IMR-90 (cell line): ENCODE measurements at regions not wholly inside any gene's neighbourhood (a gene's known extent, or its start where the extent isn't known, plus 50 kb on each side); places are given as distances from the start of the nearest gene placed in this dataset.

Experiments
- ATAC-seq: fragments of 200-7000 bp; cut with Tn5 transposase; 2 replicates; pipeline ENCODE4 v1.9.1; 2020; ENCODE audit warnings: low read depth, mild to moderate bottlenecking, moderate library complexity
- BruUV-seq: library from RNA; stranded (reverse); fragments of 400-500 nt; replicated peaks from 2 replicates; lab custom pipeline; 2021; lab: Mats Ljungman, UMichigan
- CTCF ChIA-PET: fragments of 300-600 bp; formaldehyde crosslinking; extraction: SDS; loops from one replicate; lab custom pipeline; 2021; ENCODE audit warnings: antibody characterized with exemption; lab: Yijun Ruan, JAX
- POLR2A ChIA-PET: fragments of 300-600 bp; sonication (Branson Sonifier 250); formaldehyde crosslinking; loops from one replicate; lab custom pipeline; 2022; ENCODE audit warnings: antibody characterized with exemption; ENCODE audit not compliant: unreplicated experiment; lab: Charles Lee
- DNase-seq: peaks from one replicate; pipeline ENCODE4 v3.0.0; 2013
- H2AFZ ChIP-seq: replicated peaks from 2 replicates; pipeline ENCODE3; 2013; ENCODE audit warnings: low read length, mild to moderate bottlenecking; ENCODE audit not compliant: poor library complexity
- H2AK5ac ChIP-seq: 2 replicates; pipeline ENCODE4 v1.6.1; 2013; ENCODE audit warnings: low read depth, low read length, inconsistent platforms
- H2AK9ac ChIP-seq: replicated peaks from 2 replicates; pipeline ENCODE3; 2013; ENCODE audit warnings: mild to moderate bottlenecking, low read depth, low read length, moderate library complexity; ENCODE audit not compliant: poor library complexity
- H2BK120ac ChIP-seq: 2 replicates; pipeline ENCODE4 v1.6.1; 2013; ENCODE audit warnings: low read depth, low read length, inconsistent platforms
- H2BK15ac ChIP-seq: 3 replicates; pipeline ENCODE4 v1.6.1; 2013; ENCODE audit warnings: low read depth, low read length, inconsistent platforms
- H2BK20ac ChIP-seq: 2 replicates; pipeline ENCODE4 v1.6.1; 2013; ENCODE audit warnings: low read depth, mild to moderate bottlenecking, inconsistent platforms, low read length, moderate library complexity
- H2BK5ac ChIP-seq: 2 replicates; pipeline ENCODE4 v1.6.1; 2013; ENCODE audit warnings: mild to moderate bottlenecking, low read depth, low read length, inconsistent platforms; ENCODE audit not compliant: poor library complexity, severe bottlenecking
- H3K14ac ChIP-seq: replicated peaks from 2 replicates; pipeline ENCODE4 v1.6.1; 2013; ENCODE audit warnings: low read depth, low read length, inconsistent platforms
- H3K18ac ChIP-seq: 2 replicates; pipeline ENCODE4 v1.6.1; 2013; ENCODE audit warnings: low read depth, low read length, control low read depth
- H3K23ac ChIP-seq: 2 replicates; pipeline ENCODE4 v1.6.1; 2013; ENCODE audit warnings: low read depth, low read length, inconsistent platforms
- H3K27ac ChIP-seq: 2 replicates; pipeline ENCODE4 v1.5.1; 2013; ENCODE audit warnings: mild to moderate bottlenecking, control low read depth, low read length; ENCODE audit not compliant: insufficient read depth
- H3K27me3 ChIP-seq: 2 replicates; pipeline ENCODE4 v1.6.1; 2013; ENCODE audit warnings: low read length; ENCODE audit not compliant: control insufficient read depth, insufficient read depth
- H3K36me3 ChIP-seq: 2 replicates; pipeline ENCODE4 v1.6.1; 2013; ENCODE audit warnings: low read length, mixed read lengths; ENCODE audit not compliant: control insufficient read depth, insufficient read depth
- H3K4ac ChIP-seq: 2 replicates; pipeline ENCODE4 v1.6.1; 2013; ENCODE audit warnings: low read depth, low read length, inconsistent platforms
- H3K4me1 ChIP-seq: 2 replicates; pipeline ENCODE4 v1.6.1; 2013; ENCODE audit warnings: low read length, mixed read lengths; ENCODE audit not compliant: control insufficient read depth, insufficient read depth
- H3K4me2 ChIP-seq: 2 replicates; pipeline ENCODE4 v1.6.1; 2013; ENCODE audit warnings: low read depth, mild to moderate bottlenecking, control low read depth, low read length, moderate library complexity
- H3K4me3 ChIP-seq: 2 replicates; pipeline ENCODE4 v1.5.1; 2013; ENCODE audit warnings: low read depth, mild to moderate bottlenecking, control low read depth, low read length, moderate library complexity; ENCODE audit not compliant: insufficient read depth
- H3K56ac ChIP-seq: 2 replicates; pipeline ENCODE4 v1.6.1; 2013; ENCODE audit warnings: low read length, inconsistent platforms; ENCODE audit not compliant: insufficient read depth; ENCODE audit errors: extremely low read depth
- H3K79me1 ChIP-seq, 2 experiments: 2 replicates each; pipeline ENCODE4 v1.6.1; 2013; ENCODE audit warnings: low read length in 2 of 2, inconsistent platforms in 1 of 2, low read depth in 1 of 2
- H3K9ac ChIP-seq: 2 replicates; pipeline ENCODE4 v1.6.1; 2013; ENCODE audit warnings: low read depth, low read length, control low read depth
- H3K9me1 ChIP-seq: 2 replicates; pipeline ENCODE4 v1.6.1; 2013; ENCODE audit warnings: low read length, inconsistent platforms; ENCODE audit not compliant: insufficient read depth
- H3K9me3 ChIP-seq: 2 replicates; pipeline ENCODE4 v1.6.1; 2013; ENCODE audit warnings: low read length; ENCODE audit not compliant: control insufficient read depth, insufficient read depth
- H4K20me1 ChIP-seq: 2 replicates; pipeline ENCODE4 v1.6.1; 2013; ENCODE audit warnings: low read length, inconsistent platforms; ENCODE audit not compliant: insufficient read depth
- H4K5ac ChIP-seq: 2 replicates; pipeline ENCODE4 v1.6.1; 2013; ENCODE audit warnings: mild to moderate bottlenecking, low read depth, low read length, control low read depth
- H4K8ac ChIP-seq, 2 experiments: 2 replicates each; pipeline ENCODE4 v1.6.1; 2013; ENCODE audit warnings: low read depth in 2 of 2, low read length in 2 of 2, control low read depth in 1 of 2, inconsistent platforms in 1 of 2
- H4K91ac ChIP-seq: 2 replicates; pipeline ENCODE4 v1.6.1; 2013; ENCODE audit warnings: low read depth, low read length, inconsistent platforms; ENCODE audit not compliant: insufficient read depth
- BHLHE40 ChIP-seq: fragments of 150-350 bp; IDR thresholded peaks from 2 replicates; pipeline ENCODE4 v1.6.1; 2016; ENCODE audit warnings: mild to moderate bottlenecking, low read depth, low read length
- CHD1 ChIP-seq: IDR thresholded peaks from 2 replicates; pipeline ENCODE4 v1.6.1; 2012; ENCODE audit warnings: low read depth, low read length, improper control_type of control experiment
- MAZ ChIP-seq: IDR thresholded peaks from 2 replicates; pipeline ENCODE4 v1.6.1; 2012; ENCODE audit warnings: low read depth, mild to moderate bottlenecking, low read length, improper control_type of control experiment, moderate library complexity, borderline replicate concordance
- NFE2L2 ChIP-seq: fragments of 150-350 bp; IDR thresholded peaks from 2 replicates; pipeline ENCODE4 v1.6.1; 2016; ENCODE audit warnings: low read depth, mild to moderate bottlenecking, low read length
- POLR2A ChIP-seq: IDR thresholded peaks from 2 replicates; pipeline ENCODE4 v1.6.1; 2012; ENCODE audit warnings: mild to moderate bottlenecking, low read depth, low read length
- RFX5 ChIP-seq: IDR thresholded peaks from 2 replicates; pipeline ENCODE4 v1.8.0; 2012; ENCODE audit warnings: low read depth, mild to moderate bottlenecking, low read length, moderate library complexity
- SMC3 ChIP-seq: fragments of 150-350 bp; IDR thresholded peaks from 2 replicates; pipeline ENCODE4 v1.6.1; 2016; ENCODE audit warnings: low read depth, mild to moderate bottlenecking, antibody characterized with exemption, low read length, moderate library complexity
- WGBS, 2 experiments: methylation state at CpG; one replicate each; pipeline versions ENCODE4 v1.1.5 to v1.1.7; 2013; ENCODE audit warnings: missing lambda C conversion rate in 2 of 2; ENCODE audit not compliant: insufficient read length in 1 of 2; ENCODE audit errors: extremely low coverage in 2 of 2; 5-methylcytosine and 5-hydroxymethylcytosine counted together
- dilution Hi-C: fragments of 300-500 bp; cut with HindIII; formaldehyde crosslinking; loops from one replicate; pipeline ENCODE4 v1.14.3; 2018; ENCODE audit warnings: low sequenced_read_pairs; ENCODE audit not compliant: unreplicated experiment
- in situ Hi-C: fragments of 300-500 bp; cut with MboI; formaldehyde crosslinking; loops from 3 replicates; pipeline ENCODE4 v1.14.3; 2019; ENCODE audit warnings: low sequenced_read_pairs, inconsistent platforms, mixed read lengths
- intact Hi-C: fragments of 100-400 bp; cut with micrococcal nuclease; formaldehyde crosslinking; loops from 2 replicates; pipeline ENCODE4 v1.10.0; 2022
- TF ChIP-seq, protein P1 (sequence below): fragments of 150-350 bp; IDR thresholded peaks from 2 replicates; pipeline ENCODE4 v1.6.1; 2017; ENCODE audit warnings: mild to moderate bottlenecking, antibody characterized with exemption, low read length, low read depth

DNA sequence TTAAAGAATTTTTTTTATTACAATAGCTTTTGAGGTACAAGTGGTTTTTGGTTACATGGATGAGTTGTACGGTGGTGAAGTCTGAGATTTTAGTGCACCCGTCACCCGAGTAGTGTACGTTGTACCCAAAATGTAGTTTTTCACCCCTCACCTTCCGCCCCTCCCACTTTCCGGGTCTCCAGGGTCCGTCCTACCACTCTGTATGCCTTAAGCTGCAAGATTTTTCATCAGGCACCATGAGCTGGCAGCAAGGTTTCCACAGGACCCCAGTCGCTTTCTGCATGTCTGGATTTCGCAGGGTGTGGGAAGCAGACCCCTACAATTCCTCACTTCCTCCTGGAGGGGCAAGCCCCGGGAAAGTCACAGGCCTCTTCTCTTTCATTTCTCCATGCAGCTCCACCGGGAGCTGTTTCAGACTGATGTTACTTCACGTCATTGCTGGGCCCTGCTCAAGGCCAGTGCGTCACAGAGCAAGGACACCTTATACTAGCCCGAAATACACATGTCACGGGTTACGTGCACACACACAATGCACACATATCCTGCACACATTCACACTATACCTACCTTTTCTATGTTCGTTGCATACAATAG is 179.1 kb downstream of the ZFP36L2 start:
- dilution Hi-C loops (no loop called here), intact Hi-C loops (no loop called here), in situ Hi-C loops (no loop called here)
- H4K91ac ChIP-seq = no peak overlapping the region; the same call in 1 of the 2 replicates
- H3K9me1 ChIP-seq = peaks cover 29% of the 10 kb centered on the region
- peak overlapping the region; percentile 33; the same call in 1 of the 3 replicates for H2BK15ac ChIP-seq
- no peak overlapping the region for H3K4me2 ChIP-seq
- H3K27me3 ChIP-seq = no peaks in the 10 kb centered on the region
- H3K79me1 ChIP-seq = 0 out of 4 replicates have a peak, but pooled peaks cover 0 to 3% of the 10 kb centered on the region in 2 experiments
- ATAC-seq = no peak
- H3K23ac ChIP-seq = no peak overlapping the region
- H2BK5ac ChIP-seq = no peak overlapping the region
- H2AK5ac ChIP-seq = peak overlapping the region; percentile 74; the same call in 1 of the 2 replicates
- H3K14ac ChIP-seq = peak overlapping the region; percentile 29; the same call in 1 of the 2 replicates
- no peak overlapping the region for H3K4me3 ChIP-seq
- H4K5ac ChIP-seq = peak overlapping the region; percentile 16; the same call in 1 of the 2 replicates
- peak overlapping the region; percentile 37; the same call in 1 of the 2 replicates for H2BK20ac ChIP-seq
- ChIA-PET POLR2A (no interaction called here), CTCF (interaction anchor here (0.7 kb wide), 1 partner anchor 23 kb away, joined by 4 read pairs; no protein-coding TSS in a partner anchor)
- peak overlapping the region; percentile 15; the same call in 1 of the 2 replicates for H3K27ac ChIP-seq
- no peaks in the 10 kb centered on the region for H3K9me3 ChIP-seq
- no TSS peak for BruUV-seq
- no peak overlapping the region for H3K18ac ChIP-seq
- peak overlapping the region; percentile 72 for H3K4ac ChIP-seq
- peak overlapping the region; percentile 58 for H2AFZ ChIP-seq
- no peaks in the 10 kb centered on the region for H3K36me3 ChIP-seq
- no peaks in the 10 kb centered on the region for H4K20me1 ChIP-seq
- no peak overlapping the region for H3K56ac ChIP-seq
- peak overlapping the region; percentile 38 to 85; a peak in 2 of 4 replicates for H4K8ac ChIP-seq
- 79% methylated on average over 11 of the region's 17 CpGs; no CpG with 5 or more reads in 1 of the 2 experiments for WGBS, 2 experiments
- H3K9ac ChIP-seq = no peak overlapping the region
- peaks cover 33% of the 10 kb centered on the region for H3K4me1 ChIP-seq
- DNase-seq = no peak
- peak overlapping the region; percentile 74; the same call in 1 of the 2 replicates for H2BK120ac ChIP-seq
- TF ChIP-seq RFX5 = no peak
- no peak for TF ChIP-seq SMC3
- no peak for TF ChIP-seq MAZ
- no peak for TF ChIP-seq CHD1
- no peak for TF ChIP-seq BHLHE40
- TF ChIP-seq NFE2L2 = no peak
- TF ChIP-seq, protein P1, sequence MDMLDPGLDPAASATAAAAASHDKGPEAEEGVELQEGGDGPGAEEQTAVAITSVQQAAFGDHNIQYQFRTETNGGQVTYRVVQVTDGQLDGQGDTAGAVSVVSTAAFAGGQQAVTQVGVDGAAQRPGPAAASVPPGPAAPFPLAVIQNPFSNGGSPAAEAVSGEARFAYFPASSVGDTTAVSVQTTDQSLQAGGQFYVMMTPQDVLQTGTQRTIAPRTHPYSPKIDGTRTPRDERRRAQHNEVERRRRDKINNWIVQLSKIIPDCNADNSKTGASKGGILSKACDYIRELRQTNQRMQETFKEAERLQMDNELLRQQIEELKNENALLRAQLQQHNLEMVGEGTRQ = no peak
- no peak for TF ChIP-seq POLR2A
- no peak overlapping the region for H2AK9ac ChIP-seq
